Upper lobe of left lung (tissue), 4 donors: ENCODE measurements at regions not wholly inside any gene's neighbourhood (a gene's known extent, or its start where the extent isn't known, plus 50 kb on each side); places are given as distances from the start of the nearest gene placed in this dataset.

Experiments used
- CTCF ChIP-seq, 6 experiments: fragments of 450-650 bp in 4 of 6; fragments of 200-600 bp in 2 of 6; sonication (generic) in 2 of 6; IDR thresholded peaks; one replicate each; pipeline ENCODE4 v1.5.1; 2016 to 2019; ENCODE audit warnings: antibody characterized with exemption in 6 of 6
- EP300 ChIP-seq, 4 donors: sonication (generic); formaldehyde crosslinking; IDR thresholded peaks; one replicate each; pipeline ENCODE4 v1.5.1; 2017; ENCODE audit warnings: antibody characterized with exemption in 4 of 4, control low read depth in 2 of 4
- POLR2A ChIP-seq, 4 donors: fragments of 450-650 bp; IDR thresholded peaks; one replicate each; pipeline ENCODE4 v1.5.1; 2016 to 2017; ENCODE audit warnings: antibody characterized with exemption in 4 of 4, mild to moderate bottlenecking in 2 of 4
- POLR2AphosphoS5 ChIP-seq, 2 donors: sonication (generic); formaldehyde crosslinking; IDR thresholded peaks; one replicate each; pipeline ENCODE4 v1.5.1; 2017; ENCODE audit warnings: antibody characterized with exemption in 2 of 2

- no peak for TF ChIP-seq POLR2AphosphoS5 (IDR thresholded peaks at IDR 0.05)
- TF ChIP-seq CTCF (IDR thresholded peaks at IDR 0.05): no peak
- TF ChIP-seq POLR2A (IDR thresholded peaks at IDR 0.05): no peak
- no peak for TF ChIP-seq EP300 (IDR thresholded peaks at IDR 0.05)
These were observed 124.0 kb upstream of the ROPN1 start for GRCh38 chr3:124115956-124116355.
